GM23338 (cell line): ENCODE measurements at regions not wholly inside any gene's neighbourhood (a gene's known extent, or its start where the extent isn't known, plus 50 kb on each side); places are given as distances from the start of the nearest gene placed in this dataset.

Experiments
- ATAC-seq: fragments of 200-7000 bp; cut with Tn5 transposase; 3 replicates; pipeline ENCODE4 v1.9.1; 2020
- DNase-seq: peaks from one replicate; pipeline ENCODE4 v3.0.0-alpha.2; 2015; ENCODE audit warnings: low spot score
- H2AFZ ChIP-seq: fragments of 200-600 bp; sonication (generic); 2 replicates; pipeline ENCODE4 v1.8.0; 2016; ENCODE audit warnings: antibody characterized with exemption, mild to moderate bottlenecking, moderate library complexity
- H3F3A ChIP-seq: fragments of 200-600 bp; sonication (generic); replicated peaks from 2 replicates; pipeline ENCODE4 v1.8.0; 2017; ENCODE audit warnings: antibody characterized with exemption, mixed run types, low read depth
- H3K27ac ChIP-seq: fragments of 200-600 bp; sonication (generic); 2 replicates; pipeline ENCODE4 v1.6.1; 2016; ENCODE audit warnings: low read depth
- H3K27me3 ChIP-seq: fragments of 200-600 bp; sonication (generic); 2 replicates; pipeline ENCODE4 v1.8.0; 2016; ENCODE audit warnings: mild to moderate bottlenecking, mixed run types, moderate library complexity; ENCODE audit not compliant: insufficient read depth
- H3K36me3 ChIP-seq: fragments of 200-600 bp; sonication (generic); 2 replicates; pipeline ENCODE4 v1.8.0; 2016; ENCODE audit warnings: mild to moderate bottlenecking; ENCODE audit not compliant: insufficient read depth
- H3K4me1 ChIP-seq: fragments of 200-600 bp; sonication (generic); 2 replicates; pipeline ENCODE4 v1.8.0; 2016; ENCODE audit warnings: mild to moderate bottlenecking, moderate library complexity; ENCODE audit not compliant: insufficient read depth
- H3K4me2 ChIP-seq: fragments of 200-600 bp; sonication (generic); 2 replicates; pipeline ENCODE4 v1.7.1; 2017; ENCODE audit warnings: mixed run types
- H3K4me3 ChIP-seq: fragments of 200-600 bp; sonication (generic); 2 replicates; pipeline ENCODE4 v1.6.1; 2016; ENCODE audit warnings: mixed run types
- H3K79me2 ChIP-seq: fragments of 200-600 bp; sonication (generic); replicated peaks from 2 replicates; pipeline ENCODE4 v1.8.0; 2017; ENCODE audit warnings: mild to moderate bottlenecking; ENCODE audit not compliant: insufficient read depth
- H3K9me2 ChIP-seq: fragments of 200-600 bp; sonication (generic); 2 replicates; pipeline ENCODE4 v1.8.0; 2017; ENCODE audit not compliant: insufficient read depth
- H4K20me1 ChIP-seq: fragments of 200-600 bp; sonication (generic); replicated peaks from 2 replicates; pipeline ENCODE4 v1.8.0; 2017; ENCODE audit warnings: mild to moderate bottlenecking; ENCODE audit not compliant: insufficient read depth
- H3K27ac Mint-ChIP-seq: 2 replicates; pipeline ENCODE4 v1.8.0; 2020; ENCODE audit warnings: inconsistent platforms, mild to moderate bottlenecking, moderate library complexity, mixed read lengths
- H3K27me3 Mint-ChIP-seq: 3 replicates; pipeline ENCODE4 v1.8.0; 2022; ENCODE audit warnings: low read depth, mild to moderate bottlenecking, moderate library complexity, mixed read lengths, inconsistent platforms; ENCODE audit not compliant: insufficient read depth, poor library complexity
- H3K36me3 Mint-ChIP-seq: 3 replicates; pipeline ENCODE4 v1.8.0; 2021; ENCODE audit warnings: low read depth, mild to moderate bottlenecking, inconsistent platforms, moderate library complexity, mixed read lengths
- H3K4me1 Mint-ChIP-seq: 3 replicates; pipeline ENCODE4 v1.8.0; 2020; ENCODE audit warnings: mild to moderate bottlenecking, inconsistent platforms, mixed read lengths
- H3K4me3 Mint-ChIP-seq: 3 replicates; pipeline ENCODE4 v1.8.0; 2021; ENCODE audit warnings: moderate library complexity, mild to moderate bottlenecking, inconsistent platforms, mixed read lengths
- H3K9me3 Mint-ChIP-seq: 3 replicates; pipeline ENCODE4 v1.8.0; 2020; ENCODE audit warnings: moderate library complexity, mild to moderate bottlenecking, inconsistent platforms, mixed read lengths
- ETS1 ChIP-seq: IDR thresholded peaks from 2 replicates; pipeline ENCODE4 v1.6.1; 2016; ENCODE audit warnings: antibody characterized with exemption
- EZH2phosphoT487 ChIP-seq: fragments of 200-600 bp; sonication (generic); IDR thresholded peaks from one replicate; pipeline ENCODE4 v1.8.1; 2018; ENCODE audit warnings: antibody characterized with exemption; ENCODE audit not compliant: unreplicated experiment
- JUNB ChIP-seq: IDR thresholded peaks from one replicate; pipeline ENCODE4 v1.6.1; 2016; ENCODE audit warnings: antibody characterized with exemption; ENCODE audit not compliant: unreplicated experiment
- NANOG ChIP-seq: IDR thresholded peaks from 2 replicates; pipeline ENCODE4 v1.6.1; 2016; ENCODE audit warnings: antibody characterized with exemption, borderline replicate concordance
- POLR2AphosphoS5 ChIP-seq: IDR thresholded peaks from 2 replicates; pipeline ENCODE4 v1.6.1; 2016; ENCODE audit warnings: antibody characterized with exemption, low read depth
- REST ChIP-seq: IDR thresholded peaks from one replicate; pipeline ENCODE4 v1.6.1; 2018; ENCODE audit warnings: antibody characterized with exemption; ENCODE audit not compliant: unreplicated experiment
- STAT1 ChIP-seq: IDR thresholded peaks from one replicate; pipeline ENCODE4 v1.6.1; 2016; ENCODE audit warnings: antibody characterized with exemption; ENCODE audit not compliant: unreplicated experiment
- ZNF114 ChIP-seq: fragments of 250-450 bp; sonication (Bioruptor Pico); IDR thresholded peaks from 2 replicates; pipeline ENCODE4 v1.5.0; 2020; ENCODE audit warnings: mild to moderate bottlenecking, moderate library complexity
- TF ChIP-seq, protein P1 (sequence below), 2 experiments: fragments of 200-600 bp in 1 of 2; sonication (generic) in 1 of 2; conservative IDR thresholded peaks; 2 replicates each; pipeline versions ENCODE4 v1.5.1 to v1.6.1; 2016 to 2017; ENCODE audit warnings: antibody characterized with exemption in 2 of 2, low read depth in 2 of 2, mild to moderate bottlenecking in 2 of 2, moderate library complexity in 1 of 2
- TF ChIP-seq, protein P2 (sequence below): fragments of 250-450 bp; sonication (Bioruptor Pico); IDR thresholded peaks from 2 replicates; pipeline ENCODE4 v1.5.0; 2020; ENCODE audit warnings: mild to moderate bottlenecking, moderate library complexity

GRCh38 chr10:23718946-23719345 is 280.1 kb downstream of the OTUD1 start:
- no peak for ATAC-seq
- no peaks in the 10 kb centered on the region for H3F3A ChIP-seq
- peaks cover 5% of the 10 kb centered on the region; the same call in 1 of the 2 replicates for H3K9me2 ChIP-seq
- H3K27ac Mint-ChIP-seq: no peak overlapping the region
- no peak for TF ChIP-seq EZH2phosphoT487
- no peak for TF ChIP-seq ZNF114 (CRISPR knock-in tag)
- TF ChIP-seq POLR2AphosphoS5: no peak
- TF ChIP-seq NANOG: no peak
- TF ChIP-seq ETS1: no peak
- TF ChIP-seq REST: no peak
- TF ChIP-seq, protein P1, sequence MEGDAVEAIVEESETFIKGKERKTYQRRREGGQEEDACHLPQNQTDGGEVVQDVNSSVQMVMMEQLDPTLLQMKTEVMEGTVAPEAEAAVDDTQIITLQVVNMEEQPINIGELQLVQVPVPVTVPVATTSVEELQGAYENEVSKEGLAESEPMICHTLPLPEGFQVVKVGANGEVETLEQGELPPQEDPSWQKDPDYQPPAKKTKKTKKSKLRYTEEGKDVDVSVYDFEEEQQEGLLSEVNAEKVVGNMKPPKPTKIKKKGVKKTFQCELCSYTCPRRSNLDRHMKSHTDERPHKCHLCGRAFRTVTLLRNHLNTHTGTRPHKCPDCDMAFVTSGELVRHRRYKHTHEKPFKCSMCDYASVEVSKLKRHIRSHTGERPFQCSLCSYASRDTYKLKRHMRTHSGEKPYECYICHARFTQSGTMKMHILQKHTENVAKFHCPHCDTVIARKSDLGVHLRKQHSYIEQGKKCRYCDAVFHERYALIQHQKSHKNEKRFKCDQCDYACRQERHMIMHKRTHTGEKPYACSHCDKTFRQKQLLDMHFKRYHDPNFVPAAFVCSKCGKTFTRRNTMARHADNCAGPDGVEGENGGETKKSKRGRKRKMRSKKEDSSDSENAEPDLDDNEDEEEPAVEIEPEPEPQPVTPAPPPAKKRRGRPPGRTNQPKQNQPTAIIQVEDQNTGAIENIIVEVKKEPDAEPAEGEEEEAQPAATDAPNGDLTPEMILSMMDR (conservative IDR thresholded peaks at IDR 0.05; ENCODE audit: low read depth in 2 of 2): no peak
- TF ChIP-seq STAT1: no peak
- no peak for TF ChIP-seq JUNB
- TF ChIP-seq, protein P2, sequence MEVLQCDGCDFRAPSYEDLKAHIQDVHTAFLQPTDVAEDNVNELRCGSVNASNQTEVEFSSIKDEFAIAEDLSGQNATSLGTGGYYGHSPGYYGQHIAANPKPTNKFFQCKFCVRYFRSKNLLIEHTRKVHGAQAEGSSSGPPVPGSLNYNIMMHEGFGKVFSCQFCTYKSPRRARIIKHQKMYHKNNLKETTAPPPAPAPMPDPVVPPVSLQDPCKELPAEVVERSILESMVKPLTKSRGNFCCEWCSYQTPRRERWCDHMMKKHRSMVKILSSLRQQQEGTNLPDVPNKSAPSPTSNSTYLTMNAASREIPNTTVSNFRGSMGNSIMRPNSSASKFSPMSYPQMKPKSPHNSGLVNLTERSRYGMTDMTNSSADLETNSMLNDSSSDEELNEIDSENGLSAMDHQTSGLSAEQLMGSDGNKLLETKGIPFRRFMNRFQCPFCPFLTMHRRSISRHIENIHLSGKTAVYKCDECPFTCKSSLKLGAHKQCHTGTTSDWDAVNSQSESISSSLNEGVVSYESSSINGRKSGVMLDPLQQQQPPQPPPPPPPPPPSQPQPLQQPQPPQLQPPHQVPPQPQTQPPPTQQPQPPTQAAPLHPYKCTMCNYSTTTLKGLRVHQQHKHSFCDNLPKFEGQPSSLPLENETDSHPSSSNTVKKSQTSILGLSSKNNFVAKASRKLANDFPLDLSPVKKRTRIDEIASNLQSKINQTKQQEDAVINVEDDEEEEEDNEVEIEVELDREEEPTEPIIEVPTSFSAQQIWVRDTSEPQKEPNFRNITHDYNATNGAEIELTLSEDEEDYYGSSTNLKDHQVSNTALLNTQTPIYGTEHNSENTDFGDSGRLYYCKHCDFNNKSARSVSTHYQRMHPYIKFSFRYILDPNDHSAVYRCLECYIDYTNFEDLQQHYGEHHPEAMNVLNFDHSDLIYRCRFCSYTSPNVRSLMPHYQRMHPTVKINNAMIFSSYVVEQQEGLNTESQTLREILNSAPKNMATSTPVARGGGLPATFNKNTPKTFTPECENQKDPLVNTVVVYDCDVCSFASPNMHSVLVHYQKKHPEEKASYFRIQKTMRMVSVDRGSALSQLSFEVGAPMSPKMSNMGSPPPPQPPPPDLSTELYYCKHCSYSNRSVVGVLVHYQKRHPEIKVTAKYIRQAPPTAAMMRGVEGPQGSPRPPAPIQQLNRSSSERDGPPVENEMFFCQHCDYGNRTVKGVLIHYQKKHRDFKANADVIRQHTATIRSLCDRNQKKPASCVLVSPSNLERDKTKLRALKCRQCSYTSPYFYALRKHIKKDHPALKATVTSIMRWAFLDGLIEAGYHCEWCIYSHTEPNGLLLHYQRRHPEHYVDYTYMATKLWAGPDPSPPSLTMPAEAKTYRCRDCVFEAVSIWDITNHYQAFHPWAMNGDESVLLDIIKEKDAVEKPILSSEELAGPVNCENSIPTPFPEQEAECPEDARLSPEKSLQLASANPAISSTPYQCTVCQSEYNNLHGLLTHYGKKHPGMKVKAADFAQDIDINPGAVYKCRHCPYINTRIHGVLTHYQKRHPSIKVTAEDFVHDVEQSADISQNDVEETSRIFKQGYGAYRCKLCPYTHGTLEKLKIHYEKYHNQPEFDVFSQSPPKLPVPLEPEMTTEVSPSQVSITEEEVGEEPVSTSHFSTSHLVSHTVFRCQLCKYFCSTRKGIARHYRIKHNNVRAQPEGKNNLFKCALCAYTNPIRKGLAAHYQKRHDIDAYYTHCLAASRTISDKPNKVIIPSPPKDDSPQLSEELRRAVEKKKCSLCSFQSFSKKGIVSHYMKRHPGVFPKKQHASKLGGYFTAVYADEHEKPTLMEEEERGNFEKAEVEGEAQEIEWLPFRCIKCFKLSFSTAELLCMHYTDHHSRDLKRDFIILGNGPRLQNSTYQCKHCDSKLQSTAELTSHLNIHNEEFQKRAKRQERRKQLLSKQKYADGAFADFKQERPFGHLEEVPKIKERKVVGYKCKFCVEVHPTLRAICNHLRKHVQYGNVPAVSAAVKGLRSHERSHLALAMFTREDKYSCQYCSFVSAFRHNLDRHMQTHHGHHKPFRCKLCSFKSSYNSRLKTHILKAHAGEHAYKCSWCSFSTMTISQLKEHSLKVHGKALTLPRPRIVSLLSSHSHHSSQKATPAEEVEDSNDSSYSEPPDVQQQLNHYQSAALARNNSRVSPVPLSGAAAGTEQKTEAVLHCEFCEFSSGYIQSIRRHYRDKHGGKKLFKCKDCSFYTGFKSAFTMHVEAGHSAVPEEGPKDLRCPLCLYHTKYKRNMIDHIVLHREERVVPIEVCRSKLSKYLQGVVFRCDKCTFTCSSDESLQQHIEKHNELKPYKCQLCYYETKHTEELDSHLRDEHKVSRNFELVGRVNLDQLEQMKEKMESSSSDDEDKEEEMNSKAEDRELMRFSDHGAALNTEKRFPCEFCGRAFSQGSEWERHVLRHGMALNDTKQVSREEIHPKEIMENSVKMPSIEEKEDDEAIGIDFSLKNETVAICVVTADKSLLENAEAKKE (CRISPR knock-in tag): no peak
- no peaks in the 10 kb centered on the region for H3K4me1 ChIP-seq
- H3K27ac ChIP-seq: no peak overlapping the region
- no peaks in the 10 kb centered on the region for H4K20me1 ChIP-seq
- H3K4me3 ChIP-seq: no peak overlapping the region
- no peak overlapping the region for H3K4me2 ChIP-seq
- no peaks in the 10 kb centered on the region for H3K36me3 ChIP-seq
- H3K9me3 Mint-ChIP-seq: no peaks in the 10 kb centered on the region
- H3K27me3 Mint-ChIP-seq: no peaks in the 10 kb centered on the region
- H2AFZ ChIP-seq: no peak overlapping the region
- no peaks in the 10 kb centered on the region for H3K79me2 ChIP-seq
- H3K4me1 Mint-ChIP-seq: no peaks in the 10 kb centered on the region
- H3K36me3 Mint-ChIP-seq: no peaks in the 10 kb centered on the region
- no peaks in the 10 kb centered on the region for H3K27me3 ChIP-seq
- H3K4me3 Mint-ChIP-seq: no peak overlapping the region
- no peak for DNase-seq
